Liver (tissue), 8 donors: ENCODE measurements at regions not wholly inside any gene's neighbourhood (a gene's known extent, or its start where the extent isn't known, plus 50 kb on each side); places are given as distances from the start of the nearest gene placed in this dataset.

ENCODE experiments used
- DNase-seq: peaks from one replicate; pipeline ENCODE4 v3.0.0-alpha.2; 2017; ENCODE audit warnings: low spot score
- H3K27ac ChIP-seq, 2 donors: one replicate each; pipeline ENCODE4 v1.7.0; 2013; ENCODE audit warnings: inconsistent platforms in 2 of 2, low read length in 2 of 2, control low read depth in 1 of 2, low read depth in 1 of 2, mild to moderate bottlenecking in 1 of 2
- H3K27me3 ChIP-seq, 4 donors: one replicate each; pipeline versions ENCODE4 v1.6.1 to v1.7.0; 2013; ENCODE audit warnings: low read length in 3 of 4, inconsistent platforms in 1 of 4, mild to moderate bottlenecking in 1 of 4, moderate library complexity in 1 of 4; ENCODE audit not compliant: control insufficient read depth in 4 of 4, insufficient read depth in 4 of 4
- H3K36me3 ChIP-seq, 4 donors: one replicate each; pipeline versions ENCODE4 v1.6.1 to v1.7.0; 2013; ENCODE audit warnings: low read length in 3 of 4, mild to moderate bottlenecking in 3 of 4, low read depth in 1 of 4, moderate library complexity in 1 of 4; ENCODE audit not compliant: control insufficient read depth in 4 of 4, insufficient read depth in 3 of 4
- H3K4me1 ChIP-seq, 4 donors: one replicate each; pipeline versions ENCODE4 v1.6.1 to v1.7.0; 2013; ENCODE audit warnings: low read length in 3 of 4, mild to moderate bottlenecking in 3 of 4, moderate library complexity in 1 of 4; ENCODE audit not compliant: control insufficient read depth in 4 of 4, insufficient read depth in 4 of 4
- H3K4me3 ChIP-seq, 3 donors: one replicate each; pipeline versions ENCODE4 v1.6.1 to v1.7.0; 2013; ENCODE audit warnings: low read length in 3 of 3, control low read depth in 1 of 3, low read depth in 1 of 3, mild to moderate bottlenecking in 1 of 3
- H3K9ac ChIP-seq, 2 donors: one replicate each; pipeline ENCODE4 v1.7.0; 2013; ENCODE audit warnings: low read length in 2 of 2, mild to moderate bottlenecking in 2 of 2, moderate library complexity in 2 of 2, control low read depth in 1 of 2, low read depth in 1 of 2
- H3K9me3 ChIP-seq, 4 donors: one replicate each; pipeline versions ENCODE4 v1.6.1 to v1.7.0; 2013; ENCODE audit warnings: low read length in 3 of 4; ENCODE audit not compliant: control insufficient read depth in 4 of 4
- EGR1 ChIP-seq, 2 donors: IDR thresholded peaks; 2 replicates each; pipeline ENCODE4 v1.6.1; 2016 to 2018; ENCODE audit warnings: antibody characterized with exemption in 2 of 2, low read depth in 2 of 2
- FOXA1 ChIP-seq: IDR thresholded peaks from 2 replicates; pipeline ENCODE4 v1.6.1; 2016; ENCODE audit warnings: antibody characterized with exemption
- FOXA2 ChIP-seq: IDR thresholded peaks from 2 replicates; pipeline ENCODE4 v1.6.1; 2016; ENCODE audit warnings: antibody characterized with exemption
- GABPA ChIP-seq, 2 donors: IDR thresholded peaks in 1 of 2; conservative IDR thresholded peaks in 1 of 2; 2 replicates each; pipeline ENCODE4 v1.6.1; 2016; ENCODE audit warnings: antibody characterized with exemption in 2 of 2, mild to moderate bottlenecking in 1 of 2, moderate library complexity in 1 of 2
- HNF4A ChIP-seq, 2 donors: conservative IDR thresholded peaks; 2 replicates each; pipeline ENCODE4 v1.6.1; 2016; ENCODE audit warnings: antibody characterized with exemption in 2 of 2, mild to moderate bottlenecking in 2 of 2
- HNF4G ChIP-seq: IDR thresholded peaks from 2 replicates; pipeline ENCODE4 v1.6.1; 2016; ENCODE audit warnings: antibody characterized with exemption
- JUND ChIP-seq, 2 donors: IDR thresholded peaks; 2 replicates each; pipeline ENCODE4 v1.6.1; 2016; ENCODE audit warnings: antibody characterized with exemption in 2 of 2
- MAX ChIP-seq: IDR thresholded peaks from 2 replicates; pipeline ENCODE4 v1.6.1; 2016; ENCODE audit warnings: antibody characterized with exemption
- NR2F2 ChIP-seq: IDR thresholded peaks from 2 replicates; pipeline ENCODE4 v1.6.1; 2016; ENCODE audit warnings: antibody characterized with exemption
- RAD21 ChIP-seq, 2 donors: IDR thresholded peaks; 2 replicates each; pipeline ENCODE4 v1.6.1; 2016; ENCODE audit warnings: antibody characterized with exemption in 2 of 2, mild to moderate bottlenecking in 2 of 2
- RXRA ChIP-seq, 2 donors: IDR thresholded peaks; 2 replicates each; pipeline ENCODE4 v1.6.1; 2017 to 2018; ENCODE audit warnings: antibody characterized with exemption in 2 of 2, mild to moderate bottlenecking in 1 of 2
- SP1 ChIP-seq: IDR thresholded peaks from 2 replicates; pipeline ENCODE4 v1.6.1; 2018; ENCODE audit warnings: antibody characterized with exemption, mild to moderate bottlenecking
- TAF1 ChIP-seq: conservative IDR thresholded peaks from 2 replicates; pipeline ENCODE4 v1.6.1; 2016; ENCODE audit warnings: antibody characterized with exemption, mild to moderate bottlenecking
- YY1 ChIP-seq: IDR thresholded peaks from 2 replicates; pipeline ENCODE4 v1.6.1; 2016; ENCODE audit warnings: antibody characterized with exemption, mild to moderate bottlenecking
- ZBTB33 ChIP-seq: IDR thresholded peaks from 2 replicates; pipeline ENCODE4 v1.6.1; 2016; ENCODE audit warnings: antibody characterized with exemption
- WGBS: extraction: QIAGEN DNeasy Blood & Tissue Kit; methylation state at CpG from one replicate; pipeline ENCODE4 v1.1.7; 2013; 5-methylcytosine and 5-hydroxymethylcytosine counted together
- TF ChIP-seq, protein P1 (sequence below): fragments of 150-350 bp; IDR thresholded peaks from 2 replicates; pipeline ENCODE4 v1.5.1; 2017; ENCODE audit warnings: improper control_type of control experiment, low read depth, low read length; ENCODE audit not compliant: missing input control
- TF ChIP-seq, protein P2 (sequence below): IDR thresholded peaks from 2 replicates; pipeline ENCODE4 v1.6.1; 2016; ENCODE audit warnings: antibody characterized with exemption
- TF ChIP-seq, protein P3 (sequence below): IDR thresholded peaks from 2 replicates; pipeline ENCODE4 v1.6.1; 2016; ENCODE audit warnings: antibody characterized with exemption, mild to moderate bottlenecking
- donor health status: healthy.
- donor health status: healthy.
- donor health status: healthy.
- donor health status: healthy.
- donor health status: healthy.

DNA sequence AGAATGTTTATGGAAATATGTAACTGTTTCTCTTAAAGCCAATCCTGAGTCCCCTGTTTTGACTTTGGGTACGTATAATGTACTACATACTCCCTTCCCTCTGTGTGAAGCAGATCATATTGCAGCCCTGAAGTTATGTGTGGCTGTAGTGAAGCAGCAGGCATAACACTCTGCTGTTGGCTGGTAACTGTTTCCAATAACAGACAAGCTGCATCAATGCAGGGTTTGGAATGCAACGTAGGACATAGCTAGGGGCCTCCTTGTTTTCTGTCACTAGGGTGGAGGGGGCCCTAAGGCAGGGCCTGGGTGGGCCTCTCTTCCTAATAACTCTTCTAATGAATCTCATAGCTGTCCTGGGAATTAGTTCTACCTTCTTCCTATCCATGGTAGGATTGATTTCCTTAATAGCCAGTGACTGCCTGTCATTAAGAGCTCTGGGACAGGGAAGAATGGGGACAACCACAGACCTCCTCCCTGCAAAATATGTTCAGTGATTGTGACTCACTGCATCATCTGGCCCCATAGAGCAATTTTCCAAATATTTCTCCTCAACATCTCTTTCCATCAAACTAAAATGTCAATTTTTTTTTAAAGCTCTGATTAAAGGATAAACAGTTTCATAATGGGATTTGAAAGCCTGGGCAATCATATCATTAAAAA, 129.6 kb upstream of the HMHB1 start:
- H3K27me3 ChIP-seq: no peaks in the 10 kb centered on the region
- H3K27ac ChIP-seq: no peak overlapping the region
- TF ChIP-seq MAX (no peak), GABPA (IDR thresholded peaks at IDR 0.05 in 1 of 2, conservative IDR thresholded peaks at IDR 0.05 in 1 of 2) (no peak), SP1 (no peak), RAD21 (IDR thresholded peaks at IDR 0.05) (no peak), RXRA (IDR thresholded peaks at IDR 0.05) (no peak), NR2F2 (no peak), YY1 (no peak), HNF4A (conservative IDR thresholded peaks at IDR 0.05) (no peak), FOXA1 (no peak), ZBTB33 (no peak), JUND (IDR thresholded peaks at IDR 0.05) (no peak), HNF4G (no peak), FOXA2 (no peak), TAF1 (no peak), EGR1 (IDR thresholded peaks at IDR 0.05; ENCODE audit: low read depth in 2 of 2) (no peak)
- TF ChIP-seq, protein P1, sequence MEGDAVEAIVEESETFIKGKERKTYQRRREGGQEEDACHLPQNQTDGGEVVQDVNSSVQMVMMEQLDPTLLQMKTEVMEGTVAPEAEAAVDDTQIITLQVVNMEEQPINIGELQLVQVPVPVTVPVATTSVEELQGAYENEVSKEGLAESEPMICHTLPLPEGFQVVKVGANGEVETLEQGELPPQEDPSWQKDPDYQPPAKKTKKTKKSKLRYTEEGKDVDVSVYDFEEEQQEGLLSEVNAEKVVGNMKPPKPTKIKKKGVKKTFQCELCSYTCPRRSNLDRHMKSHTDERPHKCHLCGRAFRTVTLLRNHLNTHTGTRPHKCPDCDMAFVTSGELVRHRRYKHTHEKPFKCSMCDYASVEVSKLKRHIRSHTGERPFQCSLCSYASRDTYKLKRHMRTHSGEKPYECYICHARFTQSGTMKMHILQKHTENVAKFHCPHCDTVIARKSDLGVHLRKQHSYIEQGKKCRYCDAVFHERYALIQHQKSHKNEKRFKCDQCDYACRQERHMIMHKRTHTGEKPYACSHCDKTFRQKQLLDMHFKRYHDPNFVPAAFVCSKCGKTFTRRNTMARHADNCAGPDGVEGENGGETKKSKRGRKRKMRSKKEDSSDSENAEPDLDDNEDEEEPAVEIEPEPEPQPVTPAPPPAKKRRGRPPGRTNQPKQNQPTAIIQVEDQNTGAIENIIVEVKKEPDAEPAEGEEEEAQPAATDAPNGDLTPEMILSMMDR: no peak
- TF ChIP-seq, protein P2, sequence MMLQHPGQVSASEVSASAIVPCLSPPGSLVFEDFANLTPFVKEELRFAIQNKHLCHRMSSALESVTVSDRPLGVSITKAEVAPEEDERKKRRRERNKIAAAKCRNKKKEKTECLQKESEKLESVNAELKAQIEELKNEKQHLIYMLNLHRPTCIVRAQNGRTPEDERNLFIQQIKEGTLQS: no peak
- TF ChIP-seq, protein P3, sequence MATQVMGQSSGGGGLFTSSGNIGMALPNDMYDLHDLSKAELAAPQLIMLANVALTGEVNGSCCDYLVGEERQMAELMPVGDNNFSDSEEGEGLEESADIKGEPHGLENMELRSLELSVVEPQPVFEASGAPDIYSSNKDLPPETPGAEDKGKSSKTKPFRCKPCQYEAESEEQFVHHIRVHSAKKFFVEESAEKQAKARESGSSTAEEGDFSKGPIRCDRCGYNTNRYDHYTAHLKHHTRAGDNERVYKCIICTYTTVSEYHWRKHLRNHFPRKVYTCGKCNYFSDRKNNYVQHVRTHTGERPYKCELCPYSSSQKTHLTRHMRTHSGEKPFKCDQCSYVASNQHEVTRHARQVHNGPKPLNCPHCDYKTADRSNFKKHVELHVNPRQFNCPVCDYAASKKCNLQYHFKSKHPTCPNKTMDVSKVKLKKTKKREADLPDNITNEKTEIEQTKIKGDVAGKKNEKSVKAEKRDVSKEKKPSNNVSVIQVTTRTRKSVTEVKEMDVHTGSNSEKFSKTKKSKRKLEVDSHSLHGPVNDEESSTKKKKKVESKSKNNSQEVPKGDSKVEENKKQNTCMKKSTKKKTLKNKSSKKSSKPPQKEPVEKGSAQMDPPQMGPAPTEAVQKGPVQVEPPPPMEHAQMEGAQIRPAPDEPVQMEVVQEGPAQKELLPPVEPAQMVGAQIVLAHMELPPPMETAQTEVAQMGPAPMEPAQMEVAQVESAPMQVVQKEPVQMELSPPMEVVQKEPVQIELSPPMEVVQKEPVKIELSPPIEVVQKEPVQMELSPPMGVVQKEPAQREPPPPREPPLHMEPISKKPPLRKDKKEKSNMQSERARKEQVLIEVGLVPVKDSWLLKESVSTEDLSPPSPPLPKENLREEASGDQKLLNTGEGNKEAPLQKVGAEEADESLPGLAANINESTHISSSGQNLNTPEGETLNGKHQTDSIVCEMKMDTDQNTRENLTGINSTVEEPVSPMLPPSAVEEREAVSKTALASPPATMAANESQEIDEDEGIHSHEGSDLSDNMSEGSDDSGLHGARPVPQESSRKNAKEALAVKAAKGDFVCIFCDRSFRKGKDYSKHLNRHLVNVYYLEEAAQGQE: no peak
- H3K9ac ChIP-seq: no peak overlapping the region
- no peak overlapping the region for H3K4me3 ChIP-seq
- 83% methylated on average over 2 of the region's 2 CpGs for WGBS
- no peaks in the 10 kb centered on the region for H3K36me3 ChIP-seq
- no peak for DNase-seq
- peaks cover 0 to 2% (median under 1%) of the 10 kb centered on the region in 4 donors for H3K4me1 ChIP-seq
- no peaks in the 10 kb centered on the region for H3K9me3 ChIP-seq
